DLD1 (cell line): ENCODE measurements at regions not wholly inside any gene's neighbourhood (a gene's known extent, or its start where the extent isn't known, plus 50 kb on each side); places are given as distances from the start of the nearest gene placed in this dataset.
"Not testable (repeated sequence)": the region's sequence is repeated elsewhere in the genome, so short reads cannot be mapped to it uniquely, and the experiment has no call there.

Source experiments
- in situ Hi-C: cut with HindIII; loops from 2 replicates; pipeline ENCODE4 v1.10.0; 2017; ENCODE audit warnings: low sequenced_read_pairs

DNA sequence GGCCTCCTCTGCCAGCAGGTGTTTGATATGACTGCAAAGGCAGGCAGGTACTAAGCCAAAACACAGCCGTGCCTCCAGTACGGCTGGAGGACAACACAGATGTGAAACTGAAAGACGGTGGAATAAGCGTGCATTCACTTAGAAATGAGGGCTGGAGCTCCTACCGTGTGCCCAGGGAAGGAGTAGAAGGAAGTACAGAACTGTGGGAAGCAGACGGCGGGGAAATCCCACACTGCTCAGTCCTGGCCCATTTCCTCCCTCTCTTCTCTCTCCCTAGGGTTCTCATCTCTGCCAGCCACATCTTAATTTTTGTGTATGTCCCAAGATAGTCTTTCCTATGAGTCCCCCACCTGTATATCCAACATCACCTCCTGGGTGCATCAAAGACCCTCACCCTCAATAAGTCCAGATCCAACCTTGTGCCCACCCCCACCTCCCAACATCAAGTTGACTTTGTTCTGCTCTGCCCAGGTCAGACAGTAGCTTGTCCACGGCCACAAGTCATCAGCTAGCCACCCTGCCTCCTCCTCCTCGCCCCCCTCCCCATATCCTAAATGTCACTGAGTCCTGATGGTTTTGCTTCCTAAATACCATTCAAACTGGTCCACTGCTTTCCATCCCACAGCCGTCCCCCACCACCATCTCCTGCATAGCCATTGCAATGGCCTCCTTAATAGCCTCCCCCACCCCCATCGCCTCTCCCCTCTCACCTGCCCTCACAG is 77.1 kb upstream of the RPL38 start:
- in situ Hi-C loops: no loop called here

DNA sequence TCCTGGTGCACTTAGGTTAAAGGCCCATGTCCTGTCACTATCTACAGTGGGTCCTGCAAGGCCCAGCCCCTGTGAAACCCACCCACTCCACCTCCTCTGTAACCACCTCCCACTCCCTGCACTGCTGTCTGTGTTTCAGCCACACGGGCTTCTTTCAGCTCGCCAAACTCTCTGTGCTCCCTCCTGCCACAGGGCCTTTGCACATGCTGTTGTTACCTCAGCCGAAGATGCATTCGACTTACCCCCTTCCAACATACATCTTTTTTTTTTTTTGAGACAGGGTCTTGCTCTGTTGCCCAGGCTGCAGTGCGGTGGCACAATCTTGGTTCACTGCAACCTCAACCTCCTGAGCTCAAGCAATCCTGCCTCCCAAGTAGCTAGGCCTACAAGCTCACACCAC is 76.5 kb upstream of the RPL38 start:
- in situ Hi-C loops: no loop called here

DNA sequence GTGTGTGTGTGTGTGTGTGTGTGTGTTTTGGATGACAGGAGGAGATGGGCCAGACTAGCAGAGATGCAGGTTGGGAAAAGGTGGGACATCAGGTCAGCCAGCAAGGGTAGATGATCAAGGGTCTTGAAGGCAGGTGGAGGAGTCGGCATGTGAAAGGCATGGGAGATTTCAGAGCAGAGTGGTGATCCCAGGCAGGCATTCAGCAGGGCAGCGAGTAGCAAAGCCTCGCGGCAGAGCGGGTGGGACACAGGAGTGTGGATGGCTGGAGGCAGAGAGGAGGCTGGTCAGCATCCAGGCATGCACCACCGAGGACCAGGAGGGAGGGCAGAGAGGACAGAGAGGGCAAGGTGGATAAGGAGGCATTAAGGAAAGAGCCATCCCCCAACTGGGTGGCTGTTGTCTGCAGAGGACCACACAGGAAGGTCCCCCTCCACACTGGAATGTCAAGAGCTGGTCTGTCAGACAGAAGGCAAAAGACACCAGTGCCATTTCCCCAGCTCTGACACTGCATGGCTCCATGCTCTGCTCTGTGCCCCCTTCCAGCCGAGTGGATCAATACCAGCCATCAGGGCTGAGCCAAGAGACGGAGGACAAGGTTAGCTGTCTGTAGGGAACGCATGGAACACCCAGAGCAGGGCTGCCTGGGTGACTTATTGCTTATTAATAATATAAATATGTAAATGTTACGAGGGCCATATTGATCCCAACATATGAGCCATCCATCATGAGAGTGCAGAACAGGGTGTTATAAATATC is 74.8 kb upstream of the RPL38 start:
- in situ Hi-C loops: no loop called here

DNA sequence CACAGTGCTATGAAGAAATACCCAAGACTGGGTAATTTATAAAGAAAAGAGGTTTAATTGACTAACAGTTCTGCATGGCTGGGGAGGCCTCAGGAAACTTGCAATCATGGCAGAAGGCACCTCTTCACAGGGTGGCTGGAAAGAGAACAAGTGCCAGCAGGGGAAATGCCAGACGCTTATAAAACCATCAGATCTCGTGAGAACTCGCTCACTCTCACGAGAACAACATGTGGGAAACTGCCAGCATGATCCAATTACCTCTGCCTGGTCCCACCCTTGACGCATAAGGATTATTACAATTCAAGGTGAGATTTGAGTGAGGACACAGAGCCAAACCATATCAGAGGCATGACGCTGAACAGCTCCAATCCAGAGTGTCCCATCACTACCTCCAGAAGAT is 73.7 kb upstream of the RPL38 start:
- in situ Hi-C loops: not testable (repeated sequence)

DNA sequence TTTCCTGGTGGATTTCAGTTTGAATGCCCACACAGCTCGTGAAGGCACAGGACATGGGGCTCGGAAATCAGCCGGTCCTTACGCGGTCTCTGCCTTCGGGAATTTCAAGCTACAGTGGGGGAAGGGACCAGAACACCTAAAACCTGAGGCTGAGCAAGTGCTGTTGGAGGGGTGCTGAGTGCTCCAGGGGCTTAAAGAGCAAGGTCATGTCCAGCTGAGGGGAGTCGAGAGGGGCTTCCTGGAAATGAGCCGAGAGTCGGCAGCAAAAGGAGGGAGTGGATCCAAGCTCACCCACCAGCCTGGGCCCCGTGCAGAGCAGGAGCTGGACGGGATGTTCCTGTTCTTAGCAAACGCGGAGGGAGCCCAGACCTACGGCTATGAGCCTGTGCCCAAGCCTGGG is 73.2 kb upstream of the RPL38 start:
- in situ Hi-C loops: no loop called here

DNA sequence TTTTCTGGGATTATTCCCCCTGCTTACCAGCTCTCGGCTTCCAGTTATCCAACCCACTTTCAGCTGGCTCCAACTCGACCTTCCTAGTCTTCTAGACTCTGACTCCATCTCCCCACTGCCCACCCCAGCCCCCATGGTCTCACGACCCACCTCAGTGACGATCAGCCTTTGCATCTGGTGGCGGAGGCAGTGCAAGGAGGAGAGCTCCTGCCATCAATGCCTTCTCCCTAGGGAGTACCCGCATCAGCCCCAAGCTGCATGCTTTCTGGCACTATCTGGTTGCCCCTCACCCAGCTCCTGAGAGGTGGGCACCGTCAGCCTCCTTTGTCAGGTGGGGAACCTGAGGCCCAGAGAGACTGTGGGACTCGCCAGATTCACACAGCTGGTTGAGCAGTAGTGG is 72.6 kb upstream of the RPL38 start:
- in situ Hi-C loops: no loop called here

DNA sequence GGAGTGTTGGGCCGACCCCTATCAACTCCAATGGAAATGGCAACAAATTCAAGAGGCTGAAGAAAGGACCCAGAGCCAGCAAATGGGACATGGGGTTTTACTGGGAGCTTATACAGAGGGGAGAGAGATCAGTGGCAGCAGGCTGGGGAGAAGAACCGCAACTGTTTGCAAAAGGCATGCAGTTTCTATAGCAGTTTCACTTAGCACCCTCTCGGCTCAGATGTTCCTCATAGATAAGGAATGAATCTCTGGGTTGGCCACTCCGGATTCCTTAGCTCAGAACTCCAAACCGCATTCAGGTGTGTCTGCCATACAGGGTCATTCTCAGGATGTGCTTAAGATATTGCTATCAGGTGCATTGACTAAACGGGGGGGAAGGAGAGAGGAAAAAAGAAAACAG is 71.1 kb upstream of the RPL38 start:
- in situ Hi-C loops: no loop called here

DNA sequence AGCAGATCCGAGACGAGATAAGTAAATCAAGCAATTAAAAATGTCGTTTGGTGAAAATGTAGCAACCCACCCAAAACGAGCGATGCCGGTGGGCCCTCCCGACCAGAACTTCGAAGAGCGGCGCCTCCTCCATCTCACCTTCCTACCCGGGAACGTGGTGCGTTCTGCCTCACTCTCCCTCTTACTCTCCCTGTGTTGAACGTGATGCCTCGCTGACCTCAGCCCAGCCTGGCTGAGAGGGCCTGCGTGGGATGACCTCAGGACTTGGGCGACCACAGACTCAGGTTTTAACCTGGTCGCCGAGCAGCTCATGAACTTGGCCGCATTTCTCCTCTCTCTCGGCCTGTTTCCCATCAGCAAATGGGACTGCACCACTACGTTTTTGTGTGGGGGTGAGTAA is 69.7 kb upstream of the RPL38 start:
- in situ Hi-C loops: no loop called here

DNA sequence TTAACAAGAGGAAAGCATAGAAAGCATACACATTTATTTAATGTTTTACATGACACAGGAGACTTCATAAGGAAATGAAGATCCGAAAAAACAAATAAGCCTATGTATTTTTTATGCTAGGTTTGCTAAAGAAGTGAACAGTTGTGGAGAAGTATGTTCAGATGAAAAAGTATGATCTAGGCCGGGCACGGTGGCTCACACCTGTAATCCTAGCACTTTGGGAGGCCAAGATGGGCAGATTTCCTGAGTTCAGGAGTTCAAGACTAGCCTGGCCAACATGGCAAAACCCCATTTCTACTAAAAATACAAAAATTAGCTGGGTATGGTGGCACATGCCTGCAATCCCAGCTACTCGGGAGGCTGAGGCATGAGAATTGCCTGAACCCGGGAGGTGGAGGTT is 69.2 kb upstream of the RPL38 start:
- in situ Hi-C loops: not testable (repeated sequence)

DNA sequence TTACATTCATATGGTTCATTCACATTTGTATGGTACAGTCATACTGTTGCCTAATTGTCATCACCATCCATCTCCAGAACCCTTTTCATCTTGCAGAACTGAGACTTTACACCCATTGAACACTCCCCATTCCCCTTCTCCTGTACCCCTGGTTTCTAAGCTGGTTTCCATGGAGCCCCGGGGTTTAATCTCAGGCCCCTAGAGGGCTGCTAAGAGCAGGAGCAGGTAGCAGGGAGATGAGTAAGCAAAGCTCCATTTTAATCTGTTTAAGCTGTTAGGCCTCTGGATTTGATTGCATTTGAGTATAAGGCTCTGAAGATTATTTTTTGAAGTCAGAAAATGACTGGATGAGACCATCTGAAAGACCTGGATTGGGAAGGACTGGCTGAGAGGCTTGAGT is 68.5 kb upstream of the RPL38 start:
- in situ Hi-C loops: no loop called here

DNA sequence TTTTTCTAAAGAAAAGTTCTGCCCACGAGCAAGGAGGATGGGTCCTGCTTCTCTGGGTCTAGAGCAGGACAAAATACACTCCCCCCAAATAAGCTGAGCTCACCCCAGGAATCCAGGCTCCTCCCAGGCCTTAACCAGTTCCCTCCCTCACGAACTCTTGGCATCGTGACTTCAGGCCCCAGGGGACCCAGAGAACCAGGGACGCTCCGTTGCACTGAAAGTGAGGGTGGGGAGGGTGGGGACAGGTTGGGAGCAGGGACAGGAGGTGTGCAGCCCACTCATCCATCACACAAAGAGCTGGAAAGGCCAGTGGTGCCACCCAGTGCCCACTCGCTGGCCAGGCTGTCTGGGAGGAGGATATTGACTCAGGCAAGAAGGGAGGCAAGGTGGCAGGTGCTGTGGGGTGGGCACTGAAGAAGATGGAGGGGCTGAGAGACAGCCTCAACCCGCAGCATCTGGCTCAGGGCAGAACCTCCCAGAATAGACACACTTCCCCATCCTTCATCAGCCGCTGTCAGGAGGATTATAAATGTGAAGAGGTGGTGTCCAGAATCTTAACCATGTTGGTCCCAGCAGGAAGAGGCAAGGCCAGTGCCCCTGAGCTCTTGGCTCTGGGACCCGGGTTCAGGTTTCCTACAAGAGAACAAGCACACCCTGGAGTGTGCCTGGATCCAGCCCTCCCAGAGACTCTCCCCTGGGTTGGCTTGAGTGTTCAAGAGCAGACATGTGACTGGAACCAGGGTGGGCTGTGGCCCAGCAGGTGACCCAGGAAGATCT is 67.9 kb upstream of the RPL38 start:
- in situ Hi-C loops: no loop called here

DNA sequence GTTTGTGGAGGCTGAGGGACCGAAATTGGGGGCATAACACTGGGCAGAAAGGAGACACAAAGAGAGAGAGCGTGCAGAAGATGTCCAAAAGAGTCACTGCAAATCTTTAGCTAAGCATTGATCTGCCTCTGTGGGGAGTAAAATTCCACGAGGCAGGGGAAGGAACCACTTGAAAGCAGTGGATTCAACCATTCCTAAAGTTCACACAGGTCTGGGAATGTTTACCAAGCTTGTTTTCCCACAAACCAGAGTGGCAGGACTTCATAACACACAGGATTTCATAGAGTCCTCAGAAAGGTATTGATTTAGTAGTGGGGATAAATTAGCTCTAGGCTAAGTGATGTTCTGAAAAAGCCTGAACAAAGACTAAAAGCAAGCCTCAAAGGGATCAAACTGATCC is 66.1 kb upstream of the RPL38 start:
- in situ Hi-C loops: no loop called here

DNA sequence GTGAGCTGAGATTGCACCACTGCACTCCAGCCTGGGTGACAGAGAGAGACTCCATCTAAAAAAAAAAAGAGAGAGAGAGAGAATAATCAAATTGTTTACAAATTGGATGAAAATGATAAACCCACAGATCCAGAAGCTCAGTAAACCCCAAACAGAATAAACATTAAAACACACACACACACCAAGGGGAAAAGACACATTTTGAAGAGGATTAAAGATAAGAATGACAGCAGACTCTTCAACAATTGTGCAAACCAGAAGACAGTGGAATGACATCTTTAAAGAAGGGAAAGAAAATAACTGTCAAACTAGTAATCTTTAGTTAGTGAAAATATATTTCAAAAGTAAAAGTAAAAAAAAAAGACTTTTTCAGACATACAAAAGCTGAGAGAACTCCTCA is 64.4 kb upstream of the RPL38 start:
- in situ Hi-C loops: no loop called here

DNA sequence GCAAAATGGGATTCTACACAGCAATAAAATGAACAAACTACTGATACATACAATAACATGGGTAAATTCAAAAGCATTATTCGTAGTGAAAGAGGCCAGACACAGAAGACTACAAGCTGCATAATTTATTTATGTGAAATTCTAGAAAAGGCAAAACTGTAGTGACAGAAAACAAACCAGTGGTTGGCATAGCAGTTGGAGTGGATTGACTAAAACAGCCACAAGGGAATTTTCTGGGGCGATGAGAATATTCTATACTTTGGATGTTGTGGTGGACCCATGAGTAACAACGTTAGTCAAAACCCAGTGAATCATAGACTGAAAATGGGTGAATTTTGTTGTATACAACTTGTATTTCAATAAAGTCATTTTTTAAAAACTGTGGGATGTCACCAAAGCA is 63.2 kb upstream of the RPL38 start:
- in situ Hi-C loops: no loop called here

DNA sequence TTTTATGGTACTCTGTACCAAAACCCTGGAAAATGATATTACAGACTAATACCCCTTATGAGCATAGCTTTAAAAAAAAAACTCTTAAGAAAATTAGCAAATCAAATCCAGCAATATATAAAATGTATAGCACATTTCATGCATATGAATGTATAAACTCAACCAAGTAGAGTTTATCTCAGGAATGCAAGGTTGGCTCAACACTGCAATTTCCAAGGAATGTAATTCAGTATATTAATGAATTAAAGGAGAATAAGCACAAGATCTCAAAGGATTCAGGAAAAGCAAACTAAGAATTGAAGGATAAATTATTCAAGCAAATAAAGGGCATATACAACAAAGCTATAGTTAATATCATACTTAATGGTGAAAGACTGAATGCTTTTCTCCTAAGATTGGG is 61.9 kb upstream of the RPL38 start:
- in situ Hi-C loops: no loop called here

DNA sequence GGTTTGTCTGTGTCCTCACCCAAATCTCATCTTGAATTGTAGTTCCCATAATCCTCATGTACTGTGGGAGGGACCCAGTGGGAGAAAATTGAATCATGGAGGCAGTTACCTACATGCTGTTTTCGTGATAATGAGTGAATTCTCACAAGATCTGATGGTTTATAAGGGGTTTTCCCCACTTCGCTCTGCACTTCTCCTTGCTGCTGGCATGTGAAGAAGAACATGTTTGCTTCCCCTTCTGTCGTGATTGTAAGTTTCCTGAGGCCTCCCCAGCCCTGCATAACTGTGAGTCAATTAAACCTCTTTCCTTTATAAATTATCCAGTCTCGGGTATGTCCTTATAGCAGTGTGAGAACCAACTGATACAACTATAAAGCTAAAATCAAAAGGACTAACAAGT is 60.2 kb upstream of the RPL38 start:
- in situ Hi-C loops: not testable (repeated sequence)

DNA sequence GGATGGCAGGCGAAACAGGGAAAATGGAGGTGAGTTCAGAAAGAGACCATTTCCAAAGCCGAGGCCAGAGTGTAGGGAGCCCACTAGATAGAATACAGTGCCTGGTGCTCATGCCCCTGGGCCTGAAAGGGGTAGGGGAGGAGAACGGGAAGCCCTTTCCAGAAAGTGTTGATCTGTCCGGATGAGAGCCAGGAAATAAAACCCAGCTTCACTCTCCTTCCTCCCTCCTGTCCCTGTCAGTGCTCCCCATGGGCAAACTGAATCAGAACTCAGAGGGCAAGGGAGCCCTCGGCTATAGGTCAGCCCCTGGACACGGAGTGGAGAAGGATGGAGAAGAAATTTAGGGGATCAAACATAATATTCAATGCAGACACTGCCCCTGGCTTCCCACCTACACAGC is 57.7 kb upstream of the RPL38 start:
- in situ Hi-C loops: no loop called here

DNA sequence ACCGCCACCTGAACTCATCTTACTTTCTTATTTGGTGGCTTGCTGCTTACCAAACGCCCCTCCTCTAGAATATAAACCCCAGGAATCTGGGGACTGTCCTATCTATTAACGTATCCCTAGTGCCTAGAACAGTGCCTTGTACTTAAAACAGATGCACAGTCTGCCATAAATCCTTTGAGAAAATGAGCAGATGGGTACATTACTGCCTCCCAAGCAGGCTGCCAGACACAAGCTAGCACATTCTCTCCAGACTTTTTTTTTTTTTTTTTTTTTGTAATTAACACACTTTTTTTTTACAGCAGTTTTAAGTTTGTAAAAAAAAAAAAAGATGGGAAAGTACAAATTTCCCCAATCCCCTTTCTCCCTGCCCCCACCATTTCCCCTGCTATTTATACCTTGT is 57.3 kb upstream of the RPL38 start:
- in situ Hi-C loops: no loop called here

DNA sequence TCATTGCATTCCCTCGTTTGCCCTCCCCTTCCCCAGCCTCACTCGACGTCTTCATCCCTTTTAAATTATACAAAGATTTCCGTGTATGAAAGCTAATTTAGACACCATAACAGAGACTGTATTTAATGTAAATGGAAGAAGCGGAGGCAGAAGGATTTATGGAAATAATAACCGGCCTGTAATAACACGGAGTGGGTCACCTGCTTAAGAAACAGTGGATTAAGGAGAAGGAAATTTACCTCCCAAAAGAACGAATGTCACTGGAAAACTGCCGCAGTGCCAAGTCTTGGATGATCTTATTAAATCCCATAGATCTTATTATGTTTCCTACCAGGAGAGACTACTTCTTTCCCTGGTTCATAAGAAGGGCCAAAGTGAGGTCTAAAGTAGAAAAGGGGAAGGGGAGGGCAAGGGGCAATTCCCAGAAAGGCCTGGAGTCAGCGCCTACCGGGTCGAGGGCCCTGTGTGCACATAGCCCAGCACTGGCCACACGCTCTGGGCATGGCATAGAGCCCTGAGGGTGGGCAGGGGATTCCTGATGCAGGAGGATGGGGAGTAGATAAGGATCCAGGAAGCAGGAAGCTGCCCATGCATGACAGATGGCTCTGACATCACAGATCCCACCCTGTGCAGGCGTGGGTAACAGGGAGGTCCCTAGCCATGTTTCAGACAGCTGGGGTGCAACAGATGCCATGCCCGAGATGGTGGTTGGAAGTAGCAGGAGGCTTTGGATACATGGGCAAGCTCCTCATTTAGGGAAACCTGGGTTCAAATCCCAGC is 56.2 kb upstream of the RPL38 start:
- in situ Hi-C loops: no loop called here

DNA sequence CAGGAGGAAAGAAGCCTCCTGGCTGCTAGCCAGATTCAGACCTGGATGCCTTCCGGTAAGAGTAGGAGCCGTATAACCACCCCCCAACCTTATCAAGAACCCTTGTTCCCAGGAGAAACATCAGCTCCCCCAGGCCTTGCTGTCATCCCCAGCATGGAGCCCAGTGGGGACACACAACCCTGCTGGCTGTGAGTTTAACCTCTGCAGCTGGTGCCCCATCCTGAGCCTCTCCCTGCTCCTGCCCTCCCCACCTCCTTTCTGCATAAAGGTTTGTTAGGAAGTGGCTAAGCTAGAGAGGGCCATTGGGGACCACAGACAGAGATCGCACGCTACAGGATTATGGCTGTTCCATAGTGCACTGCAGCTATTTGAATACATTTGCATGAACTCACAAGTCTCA is 55.5 kb upstream of the RPL38 start:
- in situ Hi-C loops: no loop called here

DNA sequence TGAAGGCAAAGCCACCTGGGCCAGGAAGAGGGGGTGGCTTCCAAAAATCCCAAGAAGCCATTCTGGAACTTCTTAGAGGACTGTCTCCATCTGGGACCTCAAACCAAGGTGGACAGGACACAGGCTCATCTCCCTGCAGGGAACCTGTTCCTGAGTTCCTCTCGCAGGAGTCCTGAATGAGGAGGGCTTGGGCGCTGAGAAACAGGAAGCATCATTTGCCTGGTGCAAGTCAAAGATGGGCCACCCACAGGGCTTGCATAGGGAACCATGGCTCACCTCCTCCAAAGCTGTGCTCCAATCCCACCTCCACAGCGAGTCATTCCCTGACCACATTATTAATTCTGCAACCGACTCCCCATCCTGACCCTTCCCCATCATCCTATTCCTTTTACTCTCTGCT is 55.0 kb upstream of the RPL38 start:
- in situ Hi-C loops: no loop called here
